ENCODE measurements at regions not wholly inside any gene's neighbourhood (a gene's known extent, or its start where the extent isn't known, plus 50 kb on each side); places are given as distances from the start of the nearest gene placed in this dataset.

GRCh38 chr7:16978358-16979244 is 96.8 kb upstream of the AGR3 start:
- Histone ChIP-seq H3K4me1 (no peaks in the 10 kb centered on the region), H3K27me3 (no peaks in the 10 kb centered on the region), H3K36me3 (no peaks in the 10 kb centered on the region)

GRCh38 chr7:16980539-16980938 is 98.8 kb upstream of the AGR3 start:
- H3K4me2 ChIP-seq = no peak overlapping the region
- H3K4me3 ChIP-seq = no peak overlapping the region
- H4K20me1 ChIP-seq = no peaks in the 10 kb centered on the region
- H3K4me1 ChIP-seq = no peaks in the 10 kb centered on the region
- H3K27me3 ChIP-seq = no peaks in the 10 kb centered on the region
- no peaks in the 10 kb centered on the region for H3K36me3 ChIP-seq
- H3K9me3 ChIP-seq = no peaks in the 10 kb centered on the region
- no peak overlapping the region for H3K27ac ChIP-seq
- TF ChIP-seq Cebpa-rat (IDR thresholded peaks at IDR 0.05) = no peak
- no peak overlapping the region for H3K9ac ChIP-seq

More at GRCh38 chr7:16978358-16979244, 96.8 kb upstream of the AGR3 start:
- H3K4me2 ChIP-seq = no peak overlapping the region
- H3K9me3 ChIP-seq = no peaks in the 10 kb centered on the region
- H3K9ac ChIP-seq = no peak overlapping the region
- H3K4me3 ChIP-seq = no peak overlapping the region
- no peaks in the 10 kb centered on the region for H4K20me1 ChIP-seq
- H3K27ac ChIP-seq = no peak overlapping the region
- no peak for TF ChIP-seq Cebpa-rat (IDR thresholded peaks at IDR 0.05)

- no peaks in the 10 kb centered on the region for H3K9me3 ChIP-seq
- H3K36me3 ChIP-seq = no peaks in the 10 kb centered on the region
- TF ChIP-seq Cebpa-rat (IDR thresholded peaks at IDR 0.05) = no peak
- no peaks in the 10 kb centered on the region for H3K27me3 ChIP-seq
- no peak overlapping the region for H3K9ac ChIP-seq
- no peak overlapping the region for H3K4me3 ChIP-seq
- H4K20me1 ChIP-seq = no peaks in the 10 kb centered on the region
- no peak overlapping the region for H3K4me2 ChIP-seq
- H3K4me1 ChIP-seq = no peaks in the 10 kb centered on the region
- no peak overlapping the region for H3K27ac ChIP-seq
Measured at GRCh38 chr7:16982640-16983350, 101.0 kb upstream of the AGR3 start.

GRCh38 chr7:16984375-16984774 is 102.6 kb upstream of the AGR3 start:
- H3K36me3 ChIP-seq = no peaks in the 10 kb centered on the region
- no peaks in the 10 kb centered on the region for H3K4me1 ChIP-seq
- H4K20me1 ChIP-seq = no peaks in the 10 kb centered on the region
- H3K27me3 ChIP-seq = no peaks in the 10 kb centered on the region
- H3K9me3 ChIP-seq = no peaks in the 10 kb centered on the region
- TF ChIP-seq Cebpa-rat (IDR thresholded peaks at IDR 0.05) = no peak
- H3K4me3 ChIP-seq = no peak overlapping the region
- H3K4me2 ChIP-seq = no peak overlapping the region
- no peak overlapping the region for H3K27ac ChIP-seq
- no peak overlapping the region for H3K9ac ChIP-seq

- Histone ChIP-seq H3K4me2 (no peak overlapping the region), H3K27ac (no peak overlapping the region)
Measured at GRCh38 chr7:16985621-16986020, 103.8 kb upstream of the AGR3 start.

GRCh38 chr7:16986755-16987154 is 105.0 kb upstream of the AGR3 start:
- no peak overlapping the region for H3K27ac ChIP-seq
- no peaks in the 10 kb centered on the region for H3K27me3 ChIP-seq
- H3K36me3 ChIP-seq = no peaks in the 10 kb centered on the region
- H4K20me1 ChIP-seq = no peaks in the 10 kb centered on the region
- no peak for TF ChIP-seq Cebpa-rat (IDR thresholded peaks at IDR 0.05)
- H3K9ac ChIP-seq = no peak overlapping the region
- no peak overlapping the region for H3K4me2 ChIP-seq
- no peaks in the 10 kb centered on the region for H3K4me1 ChIP-seq
- H3K9me3 ChIP-seq = no peaks in the 10 kb centered on the region
- H3K4me3 ChIP-seq = no peak overlapping the region

More at GRCh38 chr7:16985621-16986020, 103.8 kb upstream of the AGR3 start:
- Histone ChIP-seq H3K9ac (no peak overlapping the region), H3K4me1 (no peaks in the 10 kb centered on the region), H3K9me3 (no peaks in the 10 kb centered on the region), H4K20me1 (no peaks in the 10 kb centered on the region), H3K27me3 (no peaks in the 10 kb centered on the region), H3K4me3 (no peak overlapping the region), H3K36me3 (no peaks in the 10 kb centered on the region)
- no peak for TF ChIP-seq Cebpa-rat (IDR thresholded peaks at IDR 0.05)

GRCh38 chr7:16989811-16990413 is 108.1 kb upstream of the AGR3 start:
- Histone ChIP-seq H4K20me1 (no peaks in the 10 kb centered on the region), H3K27me3 (no peaks in the 10 kb centered on the region), H3K27ac (no peak overlapping the region), H3K36me3 (no peaks in the 10 kb centered on the region), H3K4me1 (no peaks in the 10 kb centered on the region), H3K4me3 (no peak overlapping the region), H3K4me2 (no peak overlapping the region), H3K9ac (no peak overlapping the region), H3K9me3 (no peaks in the 10 kb centered on the region; the same call in 1 of the 2 replicates)
- TF ChIP-seq Cebpa-rat (IDR thresholded peaks at IDR 0.05) = no peak

- Histone ChIP-seq H3K36me3 (no peaks in the 10 kb centered on the region), H3K9me3 (peaks cover 5% of the 10 kb centered on the region; the same call in 1 of the 2 replicates), H3K4me1 (no peaks in the 10 kb centered on the region), H3K9ac (no peak overlapping the region), H4K20me1 (no peaks in the 10 kb centered on the region), H3K4me2 (no peak overlapping the region), H3K27me3 (no peaks in the 10 kb centered on the region), H3K4me3 (no peak overlapping the region), H3K27ac (no peak overlapping the region)
- no peak for TF ChIP-seq Cebpa-rat (IDR thresholded peaks at IDR 0.05)
Measured at GRCh38 chr7:16991551-16991950, 109.8 kb upstream of the AGR3 start.

GRCh38 chr7:16993543-16993942 is 111.8 kb upstream of the AGR3 start:
- H3K9ac ChIP-seq = no peak overlapping the region
- H3K9me3 ChIP-seq = peaks cover 8% of the 10 kb centered on the region; the same call in 1 of the 2 replicates
- no peaks in the 10 kb centered on the region for H4K20me1 ChIP-seq
- no peaks in the 10 kb centered on the region for H3K27me3 ChIP-seq
- H3K4me3 ChIP-seq = no peak overlapping the region
- no peak for TF ChIP-seq Cebpa-rat (IDR thresholded peaks at IDR 0.05)
- H3K36me3 ChIP-seq = no peaks in the 10 kb centered on the region
- H3K27ac ChIP-seq = no peak overlapping the region
- no peaks in the 10 kb centered on the region for H3K4me1 ChIP-seq
- H3K4me2 ChIP-seq = no peak overlapping the region

All from BLaER1 (cell line).